ENCODE measurements at regions not wholly inside any gene's neighbourhood (a gene's known extent, or its start where the extent isn't known, plus 50 kb on each side); places are given as distances from the start of the nearest gene placed in this dataset.
"Not testable (repeated sequence)": the region's sequence is repeated elsewhere in the genome, so short reads cannot be mapped to it uniquely, and the experiment has no call there.

DNA sequence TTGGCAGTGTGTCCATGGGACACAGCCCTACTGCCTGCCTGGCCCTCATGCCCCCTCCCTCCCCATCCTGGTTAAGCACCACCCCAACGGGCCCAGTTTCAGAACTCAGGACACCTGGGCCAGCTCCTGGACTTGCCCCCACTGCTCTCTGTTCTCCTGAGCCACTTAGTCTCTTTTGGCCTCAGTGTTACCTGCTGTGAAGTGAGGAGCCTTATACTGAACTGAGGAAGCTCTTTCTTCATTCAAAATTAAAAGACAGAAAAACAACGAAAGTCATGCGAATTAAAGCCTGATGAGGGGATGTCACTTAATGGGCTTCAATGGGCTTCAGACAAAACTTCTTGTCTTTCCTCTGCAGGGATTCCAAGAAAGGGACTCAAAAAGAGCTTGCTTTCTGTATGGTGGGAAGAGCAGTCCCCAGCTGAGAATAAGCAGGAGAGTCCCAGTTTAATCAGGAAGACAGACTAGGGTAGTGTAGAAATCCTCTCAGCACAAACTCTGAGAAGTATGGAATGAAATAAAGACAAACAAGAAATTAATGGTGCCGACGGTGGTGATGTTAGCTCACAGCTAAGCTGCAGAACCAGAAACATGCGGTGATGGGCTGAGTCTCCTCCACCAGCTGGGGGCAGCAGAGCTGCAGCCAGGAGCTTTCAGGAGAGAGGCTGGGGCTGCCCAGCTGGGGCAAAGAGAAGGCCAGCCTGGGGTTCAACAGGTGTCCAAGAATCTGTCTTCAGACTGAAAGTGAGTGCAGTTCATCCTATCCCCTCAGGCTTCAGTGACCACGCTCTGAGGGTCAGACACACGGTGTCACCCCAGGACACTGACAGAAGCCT is 101.0 kb downstream of the GGTLC2 start:
- DNase-seq: no peak

DNA sequence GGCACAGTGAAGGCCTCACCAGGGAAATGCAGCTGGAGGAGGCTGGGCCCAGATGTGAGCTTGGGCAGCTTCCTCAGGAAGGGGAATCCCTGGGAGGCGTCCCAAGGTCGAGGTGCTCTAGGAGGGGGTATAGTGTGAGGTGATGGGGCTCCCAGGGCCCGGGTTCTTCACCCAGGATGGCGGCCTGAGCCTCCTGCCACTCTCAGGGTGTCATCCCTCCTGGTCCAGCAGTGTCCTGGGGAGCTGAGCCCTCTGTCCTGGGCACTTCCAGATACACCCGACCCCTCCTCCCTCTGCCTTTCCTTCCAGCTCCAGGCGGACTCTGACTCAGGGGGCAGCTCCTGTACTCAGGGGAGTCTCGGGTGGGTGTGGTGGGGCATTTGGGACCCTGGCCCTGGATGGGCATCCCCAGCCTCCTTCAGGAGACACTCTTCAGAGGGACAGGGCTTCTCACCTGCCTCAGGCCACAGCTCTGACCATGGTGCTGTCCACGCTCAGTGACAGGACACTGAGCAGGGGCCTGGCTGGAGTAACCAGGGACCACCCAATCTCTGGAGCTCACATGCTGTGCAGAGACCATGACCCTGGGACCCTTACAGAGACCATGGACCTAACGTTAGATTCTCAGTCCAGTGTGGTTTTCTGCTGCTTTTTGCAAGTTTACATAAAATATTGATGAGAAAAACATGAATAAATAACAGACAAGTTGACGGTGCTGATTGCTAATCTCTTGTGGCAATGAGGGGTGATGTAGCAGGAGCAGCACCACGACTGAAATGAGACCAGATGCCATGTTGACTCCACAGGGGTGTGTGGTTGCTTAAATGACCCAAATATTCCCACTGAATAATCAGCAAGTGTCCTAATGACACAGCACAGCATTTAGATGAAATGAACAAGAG is 101.9 kb downstream of the GGTLC2 start:
- DNase-seq: no peak

DNA sequence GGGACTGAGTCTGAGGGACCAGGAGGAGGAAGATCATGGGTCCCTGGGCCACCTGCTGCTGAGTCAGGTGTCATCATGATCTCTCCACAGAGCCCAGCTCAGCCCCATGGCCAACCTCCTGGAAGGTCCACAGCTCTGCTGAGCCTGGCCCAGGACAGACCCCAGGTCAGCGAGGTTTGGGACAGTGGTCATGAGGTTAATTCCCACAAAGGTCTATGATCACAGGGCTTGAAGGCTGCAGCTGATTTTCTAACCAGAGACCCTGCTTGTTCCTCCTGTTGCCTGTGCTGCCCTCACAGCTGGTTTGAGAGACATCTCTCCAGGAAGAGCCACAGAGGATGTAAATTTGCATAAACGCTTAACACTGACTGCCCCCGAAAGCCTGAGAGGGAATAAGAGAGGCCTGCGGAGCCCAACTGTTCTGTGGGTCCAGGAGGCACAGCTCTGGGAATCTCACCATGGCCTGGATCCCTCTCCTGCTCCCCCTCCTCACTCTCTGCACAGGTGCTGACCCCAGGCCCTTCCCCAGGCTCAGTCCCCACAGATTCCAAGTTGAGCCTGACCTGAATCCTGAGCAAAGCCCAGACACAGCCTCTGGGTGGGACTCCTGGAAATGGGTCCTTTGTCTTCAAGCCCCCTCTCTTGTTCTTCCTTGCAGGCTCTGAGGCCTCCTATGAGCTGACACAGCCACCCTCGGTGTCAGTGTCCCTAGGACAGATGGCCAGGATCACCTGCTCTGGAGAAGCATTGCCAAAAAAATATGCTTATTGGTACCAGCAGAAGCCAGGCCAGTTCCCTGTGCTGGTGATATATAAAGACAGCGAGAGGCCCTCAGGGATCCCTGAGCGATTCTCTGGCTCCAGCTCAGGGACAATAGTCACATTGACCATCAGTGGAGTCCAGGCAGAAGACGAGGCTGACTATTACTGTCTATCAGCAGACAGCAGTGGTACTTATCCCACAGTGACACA is 102.8 kb downstream of the GGTLC2 start:
- DNase-seq: no peak

DNA sequence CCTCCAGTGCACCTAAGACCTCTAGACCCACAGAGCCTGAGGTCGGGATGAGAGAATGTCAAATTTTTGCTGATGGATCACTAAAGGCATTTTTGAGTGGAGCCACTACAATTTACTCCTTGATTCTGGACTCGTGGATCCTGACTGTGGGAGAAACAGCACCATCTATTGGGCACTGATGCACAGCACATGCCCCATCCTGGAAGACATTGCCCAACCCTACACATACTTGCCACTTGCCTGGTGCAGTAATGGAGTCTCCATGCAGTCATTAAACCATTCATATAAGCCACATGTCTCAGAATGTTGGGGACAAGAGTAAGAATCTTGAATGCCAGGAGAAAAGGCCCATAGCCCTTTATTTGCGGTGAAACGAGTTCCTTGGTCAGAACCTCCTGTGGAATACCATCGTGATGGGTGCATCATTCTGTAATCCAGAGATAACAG is 103.9 kb downstream of the GGTLC2 start:
- no peak for DNase-seq

DNA sequence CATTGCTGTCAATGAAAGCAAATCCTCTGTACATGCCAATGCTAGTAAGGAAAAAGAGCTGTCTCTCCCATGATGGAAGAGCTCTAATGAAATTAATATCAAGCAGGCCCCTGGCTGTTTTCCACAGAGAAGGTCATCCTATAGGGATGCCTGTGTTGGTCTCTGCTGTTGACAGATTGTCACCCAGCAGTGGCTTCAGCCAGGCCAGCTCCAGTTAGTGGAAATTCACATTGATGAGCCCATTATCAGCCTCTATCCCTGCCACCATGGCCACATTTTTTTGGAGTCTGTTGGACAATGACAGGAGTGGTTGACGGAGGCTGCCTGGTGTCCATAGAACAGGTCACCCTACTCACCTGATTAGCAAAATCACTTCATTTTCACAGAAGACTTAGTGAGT is 104.3 kb downstream of the GGTLC2 start:
- no peak for DNase-seq

DNA sequence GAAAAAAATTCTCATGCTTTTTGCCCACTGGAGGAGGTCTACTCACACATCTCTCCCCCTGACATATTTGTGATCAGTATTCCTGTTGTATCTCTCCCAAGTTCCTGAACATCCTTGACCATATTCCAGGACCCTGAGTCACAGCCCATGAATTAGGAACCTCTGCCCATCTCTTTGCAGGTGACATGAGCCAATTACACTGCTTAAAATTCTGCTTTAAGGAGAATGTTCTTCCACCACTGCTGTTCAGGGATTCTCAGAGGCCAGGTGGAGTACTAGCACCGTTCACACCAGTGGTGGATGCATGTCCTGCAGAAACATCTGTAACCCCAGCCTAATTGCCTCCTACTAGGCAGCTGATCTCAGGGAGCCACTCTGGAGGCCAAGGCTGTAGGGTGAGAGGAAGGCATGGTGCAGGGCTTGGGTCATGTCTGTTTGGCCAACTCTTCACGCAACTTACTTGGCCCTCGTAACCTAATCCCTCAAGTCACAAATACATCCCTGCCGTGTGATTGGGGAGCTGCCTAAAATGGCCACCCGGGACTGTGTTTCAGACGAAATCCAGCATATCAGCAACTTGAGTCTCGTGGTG is 104.8 kb downstream of the GGTLC2 start:
- no peak for DNase-seq

DNA sequence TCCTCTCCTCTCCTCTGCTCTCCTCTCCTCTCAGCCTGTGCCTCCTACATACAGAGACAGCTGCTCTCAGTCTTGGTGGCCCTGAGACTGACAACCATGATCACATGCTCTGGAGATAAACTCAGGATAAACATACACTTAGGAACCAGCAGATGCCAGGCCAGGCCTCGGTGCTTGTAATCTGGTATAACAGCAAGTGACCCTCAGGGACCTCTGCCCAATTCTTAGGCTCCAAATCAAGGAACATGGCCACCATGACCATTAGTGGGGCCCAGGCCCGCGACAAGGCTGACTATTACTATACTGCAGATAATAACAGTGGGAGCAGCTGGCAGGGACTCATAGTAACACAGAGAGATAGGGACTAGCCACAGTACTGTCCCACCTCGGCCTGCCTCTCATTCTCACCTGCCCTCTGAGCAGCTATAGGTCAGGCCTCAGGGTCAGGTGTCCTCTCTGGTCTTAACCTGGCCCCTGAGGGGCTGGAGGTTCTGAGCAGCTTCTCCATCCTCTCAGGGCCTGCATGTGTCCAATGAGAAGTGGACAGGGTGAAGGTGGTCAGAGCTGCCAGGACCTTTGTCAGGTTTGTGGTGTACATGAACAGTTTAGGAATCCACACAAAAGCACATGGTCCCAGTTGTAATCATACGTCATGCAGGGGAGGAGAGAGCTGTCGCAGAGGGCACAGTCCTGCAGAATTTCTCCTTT is 106.1 kb downstream of the GGTLC2 start:
- no peak for DNase-seq

DNA sequence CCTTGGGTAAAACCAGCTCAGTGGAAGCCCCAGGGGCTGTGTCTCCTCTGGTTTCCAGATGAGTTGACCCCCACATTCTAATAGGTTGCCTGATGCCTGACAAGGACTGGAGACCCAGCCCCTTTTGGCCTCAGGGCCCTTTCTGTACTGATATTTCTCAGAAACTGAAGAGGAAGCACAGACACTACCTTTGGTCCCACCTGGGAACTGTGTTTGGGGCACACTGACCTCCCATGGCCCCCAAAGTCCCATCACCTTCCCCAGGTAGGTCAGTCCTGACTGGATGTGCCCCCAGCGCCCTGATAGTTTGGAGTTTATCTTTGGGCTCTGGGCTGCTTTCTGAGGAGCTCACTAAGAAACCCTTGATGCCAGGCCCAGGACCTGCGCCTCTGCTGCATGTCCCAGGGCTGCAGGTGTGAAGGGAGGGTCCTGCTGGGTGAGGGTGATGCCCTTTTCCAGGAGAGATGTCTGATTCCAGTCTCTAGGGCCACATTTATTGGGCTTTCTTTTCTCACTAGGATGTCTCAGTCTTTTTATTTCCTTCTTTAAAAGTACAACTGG is 106.7 kb downstream of the GGTLC2 start:
- no peak for DNase-seq

DNA sequence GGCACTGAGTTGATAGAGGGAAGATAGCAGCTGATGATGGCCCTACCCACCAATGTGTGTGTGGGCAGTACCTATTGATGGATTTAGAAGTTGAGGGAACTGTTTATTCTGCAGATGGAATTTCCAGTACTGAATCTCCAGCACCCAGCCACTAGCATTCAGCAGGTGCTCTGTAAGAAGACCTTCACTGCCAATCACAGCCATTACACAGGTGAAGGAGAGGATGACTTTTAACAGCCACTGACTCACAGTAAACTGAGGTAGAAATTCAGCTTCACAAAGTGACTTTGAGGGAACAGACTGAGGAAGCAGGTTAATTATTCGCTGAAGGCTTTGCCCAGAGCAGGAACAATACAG is 107.8 kb downstream of the GGTLC2 start:
- no peak for DNase-seq

DNA sequence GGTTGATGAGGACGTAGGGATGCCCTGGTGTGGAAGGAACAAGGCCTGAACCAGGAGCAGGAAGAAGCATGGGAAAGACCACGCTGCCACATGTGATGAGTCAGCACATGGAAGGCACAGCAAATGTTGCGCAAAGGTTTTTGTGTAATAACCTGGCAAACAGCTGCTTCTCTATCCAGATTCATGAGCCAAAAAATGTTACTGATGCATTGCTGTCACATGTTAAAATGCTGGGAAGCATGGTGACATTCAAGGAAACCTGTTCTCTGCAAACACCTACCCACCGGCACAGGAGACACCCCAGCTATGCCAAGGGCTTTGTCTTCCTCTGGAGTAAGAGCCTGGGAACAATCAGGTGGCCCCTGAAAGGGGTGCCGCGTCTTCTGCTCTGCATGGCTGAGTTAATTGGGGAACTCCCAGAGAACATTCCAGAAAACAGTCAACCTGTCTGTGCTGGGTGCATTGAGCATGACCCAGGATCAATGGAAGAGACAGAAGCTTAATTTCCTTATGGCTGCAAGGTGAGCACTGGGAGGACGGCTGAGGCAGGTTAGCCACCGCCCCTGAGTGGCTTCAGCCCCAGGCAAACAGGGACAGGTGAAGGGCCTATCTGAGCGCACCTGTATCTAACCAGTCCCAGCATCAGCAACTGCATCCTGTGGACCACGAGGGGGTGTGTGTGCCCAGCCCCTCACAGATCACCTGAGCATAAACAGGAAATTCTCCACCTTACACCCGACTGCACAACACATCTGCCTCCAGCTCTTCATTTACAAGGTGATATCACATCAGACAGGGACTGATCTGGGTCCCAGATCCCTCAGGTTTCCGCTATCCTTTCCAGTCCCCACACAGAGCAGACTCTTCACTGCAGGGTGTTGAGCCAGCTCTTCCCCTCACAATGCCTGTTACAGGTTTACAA is 108.4 kb downstream of the GGTLC2 start:
- DNase-seq: no peak

DNA sequence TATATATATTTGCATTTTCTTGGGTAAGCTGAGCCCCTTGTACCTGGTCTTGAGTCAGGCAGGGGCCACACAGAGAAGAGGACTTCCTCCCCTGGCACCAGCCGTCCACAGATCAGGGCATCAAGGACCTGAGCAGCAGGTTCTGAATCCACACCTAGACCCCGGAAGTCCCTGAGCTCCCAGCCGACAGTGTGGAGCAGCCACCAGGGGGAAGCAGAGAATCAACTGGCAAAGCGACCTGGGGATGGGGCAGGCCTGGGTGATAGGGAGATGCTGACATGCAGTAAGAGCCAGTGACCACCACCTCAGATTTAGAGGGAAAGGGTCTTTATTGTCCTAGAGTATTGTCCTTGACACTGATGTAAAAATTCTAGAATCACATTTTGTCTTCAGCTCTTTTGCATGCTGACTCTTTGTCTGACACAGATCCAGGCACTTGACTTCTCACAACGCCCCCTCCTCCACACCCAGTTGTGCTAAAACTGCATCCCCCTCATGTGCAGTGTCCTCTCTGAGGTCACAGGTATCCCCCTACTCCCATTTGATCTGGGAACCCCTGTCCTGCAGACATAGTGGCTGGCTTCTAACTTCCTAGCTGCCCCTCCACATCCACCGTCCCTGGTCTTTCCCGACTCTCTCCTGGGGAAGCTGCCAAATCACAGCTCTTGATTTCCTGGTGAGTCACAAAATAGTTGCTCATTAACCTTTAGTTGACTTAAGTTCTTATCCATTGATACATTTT is 109.3 kb downstream of the GGTLC2 start:
- no peak for DNase-seq

DNA sequence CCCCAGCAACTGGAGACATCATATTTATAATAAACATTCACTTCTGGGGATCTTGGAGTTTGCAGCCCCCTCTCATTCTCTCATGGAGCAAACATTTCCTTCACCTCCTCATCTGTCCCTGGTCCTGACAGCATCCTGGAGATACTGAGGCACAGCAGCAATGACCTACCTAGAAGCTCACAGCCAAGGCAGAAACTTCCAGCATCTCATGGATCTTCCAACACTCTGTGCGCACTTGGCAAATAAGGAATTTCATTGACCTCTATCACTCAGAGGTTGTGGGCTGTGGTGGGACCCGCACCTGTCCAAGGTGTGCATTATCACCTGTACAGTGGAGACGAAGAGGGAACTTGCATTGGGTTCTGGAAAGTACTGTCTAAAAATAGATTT is 109.8 kb downstream of the GGTLC2 start:
- no peak for DNase-seq

DNA sequence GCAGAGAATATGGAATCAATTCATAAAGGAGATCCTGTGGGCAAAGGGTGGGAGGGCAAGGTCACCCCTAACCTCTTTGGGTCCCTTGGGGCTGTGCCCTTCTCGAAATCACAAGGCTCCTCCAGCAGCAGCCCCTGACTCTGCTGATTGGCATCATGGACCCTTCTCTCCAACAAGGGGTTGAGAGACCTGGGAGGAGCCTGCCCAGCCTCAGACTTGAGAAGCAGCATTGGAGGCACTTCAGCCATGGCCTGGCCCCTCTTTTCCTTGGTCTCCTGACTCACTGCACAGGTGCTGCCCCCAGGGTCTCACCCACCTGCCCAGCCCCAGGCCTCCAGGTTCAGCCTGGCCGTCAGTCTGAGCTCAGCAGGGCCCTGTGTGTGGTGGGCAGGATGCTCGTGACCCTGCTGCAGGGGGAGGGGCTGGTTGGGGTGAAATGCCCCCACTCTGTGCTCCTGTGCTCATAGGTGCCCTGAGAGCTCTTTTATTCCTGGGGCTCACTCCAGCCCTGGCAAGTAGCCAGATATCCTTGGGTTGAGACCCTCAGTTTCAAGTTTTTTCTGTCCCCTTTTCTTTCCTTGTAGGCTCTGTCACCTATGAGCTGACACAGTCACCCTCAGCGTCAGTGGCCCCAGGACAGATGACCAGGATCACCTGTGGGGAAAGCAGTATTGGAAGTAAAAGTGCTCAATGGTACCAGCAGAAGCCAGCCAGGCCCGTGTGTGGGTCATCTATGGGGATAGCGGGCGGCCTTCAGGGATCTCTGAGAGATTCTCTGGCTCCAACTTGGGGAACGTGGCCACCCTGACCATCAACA is 110.8 kb downstream of the GGTLC2 start:
- no peak for DNase-seq

DNA sequence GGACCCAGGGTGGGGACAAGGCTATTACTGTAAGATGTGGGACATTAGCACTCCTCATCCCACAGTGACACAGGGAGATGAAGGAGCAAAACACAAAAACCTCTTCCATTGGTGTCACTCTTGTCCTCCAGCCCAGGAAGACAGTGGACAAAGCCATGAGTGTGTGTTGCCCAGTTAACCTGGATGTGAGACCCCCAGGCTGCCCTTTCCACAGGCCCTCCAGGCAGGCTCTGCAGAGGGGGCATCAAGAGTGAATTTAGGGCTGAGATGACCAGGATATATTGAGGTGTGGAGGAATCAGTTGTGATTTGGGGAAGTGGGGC is 111.3 kb downstream of the GGTLC2 start:
- DNase-seq: no peak

DNA sequence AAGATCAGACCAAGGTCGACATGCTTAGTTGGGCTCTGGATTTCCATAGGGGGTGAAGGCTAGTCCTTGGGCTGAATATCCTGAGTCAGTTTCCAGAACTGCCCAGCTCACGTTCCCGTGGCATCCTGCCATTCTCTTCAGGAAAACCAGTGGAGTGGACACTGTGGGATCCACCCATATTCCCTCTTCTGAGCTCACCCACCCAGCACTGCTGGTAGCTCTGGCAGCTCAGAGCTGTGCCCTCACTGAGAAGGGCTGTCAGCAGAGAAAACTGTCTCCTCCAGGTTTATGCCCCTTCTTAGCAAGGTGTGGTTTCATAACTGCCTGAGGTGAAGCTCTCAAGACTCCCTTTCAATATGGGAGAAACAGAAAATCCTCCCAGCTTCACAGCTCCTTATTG is 111.7 kb downstream of the GGTLC2 start:
- no peak for DNase-seq

DNA sequence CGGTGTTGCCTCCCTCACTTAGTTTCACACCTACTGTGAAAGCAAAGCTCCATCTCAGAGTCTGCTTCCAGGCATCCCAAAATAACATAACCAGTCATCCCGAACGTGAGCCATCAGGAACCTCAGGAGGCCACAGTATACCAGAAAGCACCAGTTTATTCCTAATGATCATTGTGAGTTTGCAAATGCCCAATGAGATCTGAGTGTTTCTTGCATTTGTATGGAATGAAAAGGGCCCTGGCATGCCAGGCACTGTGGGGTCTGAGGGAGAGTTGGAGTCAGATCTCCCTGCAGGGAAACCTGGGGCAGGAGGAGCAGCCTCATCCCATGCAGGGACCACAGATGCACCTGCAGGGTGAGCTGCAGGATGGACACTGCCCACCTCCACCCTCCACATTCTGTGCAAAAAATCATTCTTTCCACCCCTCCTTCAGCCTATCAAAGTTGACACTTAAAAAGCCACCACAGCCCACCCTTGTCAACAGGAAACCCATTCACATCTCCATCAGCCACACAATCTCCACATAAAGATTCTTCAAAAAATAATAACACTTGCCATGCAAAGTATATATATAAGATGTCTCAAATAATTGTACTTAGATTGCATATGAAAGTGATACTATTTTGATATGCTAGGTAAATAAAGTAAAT is 112.3 kb downstream of the GGTLC2 start:
- DNase-seq: not testable (repeated sequence)

DNA sequence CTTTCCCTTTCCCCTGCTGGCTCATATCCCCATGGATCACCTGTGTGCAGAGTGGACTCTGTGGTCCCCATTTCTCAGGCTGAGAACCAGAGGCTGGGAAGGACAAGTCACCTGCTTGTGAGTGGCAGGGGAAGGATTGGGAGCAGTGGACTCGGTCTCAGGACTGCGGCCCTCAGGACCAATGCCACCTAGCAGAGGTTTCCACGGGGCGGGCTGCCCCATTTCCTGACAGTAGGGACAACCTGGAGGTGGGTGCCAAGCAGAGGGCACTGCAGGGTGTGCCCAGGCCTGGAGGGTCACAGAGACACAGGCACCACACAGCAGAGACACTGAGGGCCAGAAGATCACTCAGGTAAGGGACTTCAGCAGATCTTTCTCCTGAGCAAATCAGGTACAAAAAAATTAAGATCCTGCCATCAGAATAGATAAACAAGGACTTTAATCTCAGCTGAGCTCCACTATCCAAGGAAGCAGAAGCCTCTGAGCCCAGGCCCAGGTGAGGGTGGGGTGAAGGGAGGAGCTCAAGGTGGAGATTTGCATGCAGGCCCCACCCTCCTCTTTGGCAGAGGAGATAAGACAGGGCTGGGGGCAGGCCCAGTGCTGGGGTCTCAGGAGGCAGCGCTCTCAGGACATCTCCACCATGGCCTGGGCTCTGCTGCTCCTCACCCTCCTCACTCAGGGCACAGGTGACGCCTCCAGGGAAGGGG is 113.8 kb downstream of the GGTLC2 start:
- not testable (repeated sequence) for DNase-seq

DNA sequence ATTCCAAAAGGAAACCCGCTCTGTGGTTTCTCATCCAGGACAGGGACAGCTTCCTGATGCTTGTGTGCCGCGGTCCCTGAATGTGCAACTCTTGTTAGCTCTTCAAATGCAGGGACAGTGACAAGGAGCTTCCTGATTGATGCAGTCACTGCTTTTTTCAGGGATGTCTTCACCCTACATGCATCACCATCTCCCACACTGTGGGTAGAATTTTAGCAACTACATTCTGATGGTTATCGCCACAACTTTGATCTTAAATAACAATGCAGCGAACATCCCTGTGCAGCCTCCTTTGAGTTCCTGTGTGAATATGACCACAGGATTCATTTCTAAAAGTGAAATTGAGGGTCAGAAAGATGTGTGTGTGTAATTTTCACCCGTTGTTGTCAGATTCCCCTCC is 115.0 kb downstream of the GGTLC2 start:
- no peak for DNase-seq

Measured in DMS79 (cell line).